ENCODE measurements at regions not wholly inside any gene's neighbourhood (a gene's known extent, or its start where the extent isn't known, plus 50 kb on each side); places are given as distances from the start of the nearest gene placed in this dataset.

DNA sequence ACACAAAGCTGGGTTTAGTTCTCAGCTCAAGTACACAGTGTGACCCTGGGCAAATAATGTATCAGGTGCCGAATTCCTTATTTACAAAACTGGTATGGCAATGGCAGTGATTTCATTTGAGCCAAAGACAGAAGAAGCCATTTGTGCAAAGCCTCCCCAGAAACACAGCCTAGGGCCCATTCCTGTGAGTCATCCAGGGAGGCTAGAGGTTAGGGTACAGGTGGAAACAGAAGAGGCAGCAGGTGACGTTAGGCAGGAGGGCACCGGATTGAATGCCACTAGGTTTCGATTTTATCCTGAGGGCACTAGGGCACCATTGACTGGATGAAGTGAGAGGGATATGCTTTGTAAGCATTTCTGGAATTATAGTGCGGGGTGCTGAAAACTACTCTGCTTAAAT, 766.9 kb upstream of the NR2F2 start:
- peaks cover 3% of the 10 kb centered on the region; the same call in 1 of the 2 replicates for H3K4me1 ChIP-seq (ENCODE audit: control insufficient read depth, insufficient read depth, low read length)
- no peak overlapping the region for H3K27ac ChIP-seq (ENCODE audit: low read depth, low read length)
- no peaks in the 10 kb centered on the region for H3K36me3 ChIP-seq (ENCODE audit: control insufficient read depth, insufficient read depth, low read length)
- no peaks in the 10 kb centered on the region for H3K27me3 ChIP-seq (ENCODE audit: control insufficient read depth, insufficient read depth, low read length)
- H3K4me3 ChIP-seq (ENCODE audit: low read depth, low read length): no peak overlapping the region
- H3K9me3 ChIP-seq (ENCODE audit: control insufficient read depth, insufficient read depth, low read length): no peaks in the 10 kb centered on the region
- H3K9ac ChIP-seq (ENCODE audit: low read depth, low read length): no peak overlapping the region

DNA sequence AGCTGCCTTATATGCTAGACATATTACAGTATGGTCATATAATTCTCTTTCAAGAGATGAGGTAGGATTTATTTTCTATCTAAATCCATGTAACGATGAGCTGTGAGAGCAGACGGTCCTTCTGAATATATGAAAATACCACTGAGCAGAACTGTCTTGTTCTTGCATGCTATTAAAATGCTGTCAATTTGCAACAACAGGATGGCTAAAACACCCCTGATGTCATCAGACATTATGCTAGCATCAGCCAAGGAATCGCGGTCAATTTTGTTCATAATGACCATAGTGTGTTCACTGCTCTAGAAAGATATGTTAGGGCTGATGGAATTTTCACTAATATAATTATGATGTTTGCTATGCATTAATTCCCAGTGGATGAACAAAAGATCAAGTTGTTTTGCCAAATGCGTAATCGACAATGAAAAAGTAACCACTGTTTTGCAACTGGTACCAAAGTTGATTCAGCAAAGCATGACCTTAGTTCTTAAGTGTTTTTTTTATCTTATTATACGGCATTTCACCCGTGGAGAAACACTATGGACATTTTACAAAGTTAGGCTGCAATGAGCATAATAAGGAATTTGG, 765.4 kb upstream of the NR2F2 start:
- H3K4me1 ChIP-seq (ENCODE audit: control insufficient read depth, insufficient read depth, low read length): peaks cover 3% of the 10 kb centered on the region; the same call in 1 of the 2 replicates
- H3K27me3 ChIP-seq (ENCODE audit: control insufficient read depth, insufficient read depth, low read length): no peaks in the 10 kb centered on the region
- H3K27ac ChIP-seq (ENCODE audit: low read depth, low read length): no peak overlapping the region
- H3K36me3 ChIP-seq (ENCODE audit: control insufficient read depth, insufficient read depth, low read length): no peaks in the 10 kb centered on the region
- H3K9me3 ChIP-seq (ENCODE audit: control insufficient read depth, insufficient read depth, low read length): no peaks in the 10 kb centered on the region
- H3K9ac ChIP-seq (ENCODE audit: low read depth, low read length): no peak overlapping the region
- H3K4me3 ChIP-seq (ENCODE audit: low read depth, low read length): no peak overlapping the region

DNA sequence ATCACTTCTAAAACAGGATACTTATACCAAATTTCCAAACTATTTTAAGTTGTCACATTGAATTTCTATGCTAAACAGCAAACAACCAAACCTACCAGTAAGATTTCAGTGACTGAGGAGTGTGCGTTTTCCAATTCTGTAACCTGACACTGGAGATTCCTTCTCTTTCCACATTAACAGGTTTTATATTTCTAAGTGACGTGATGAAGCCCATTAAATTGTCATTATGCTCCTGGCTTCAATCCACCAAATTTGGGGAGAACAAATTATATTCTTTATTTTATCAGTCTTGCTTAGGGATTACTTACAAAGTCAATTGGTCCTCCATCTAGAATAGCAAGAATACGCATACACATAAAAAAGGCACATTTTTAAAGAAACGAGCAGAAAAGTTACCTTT, 764.8 kb upstream of the NR2F2 start:
- H3K36me3 ChIP-seq (ENCODE audit: control insufficient read depth, insufficient read depth, low read length): no peaks in the 10 kb centered on the region
- H3K4me1 ChIP-seq (ENCODE audit: control insufficient read depth, insufficient read depth, low read length): peaks cover 3% of the 10 kb centered on the region; the same call in 1 of the 2 replicates
- H3K9ac ChIP-seq (ENCODE audit: low read depth, low read length): no peak overlapping the region
- no peaks in the 10 kb centered on the region for H3K27me3 ChIP-seq (ENCODE audit: control insufficient read depth, insufficient read depth, low read length)
- no peak overlapping the region for H3K27ac ChIP-seq (ENCODE audit: low read depth, low read length)
- H3K9me3 ChIP-seq (ENCODE audit: control insufficient read depth, insufficient read depth, low read length): no peaks in the 10 kb centered on the region
- no peak overlapping the region for H3K4me3 ChIP-seq (ENCODE audit: low read depth, low read length)

DNA sequence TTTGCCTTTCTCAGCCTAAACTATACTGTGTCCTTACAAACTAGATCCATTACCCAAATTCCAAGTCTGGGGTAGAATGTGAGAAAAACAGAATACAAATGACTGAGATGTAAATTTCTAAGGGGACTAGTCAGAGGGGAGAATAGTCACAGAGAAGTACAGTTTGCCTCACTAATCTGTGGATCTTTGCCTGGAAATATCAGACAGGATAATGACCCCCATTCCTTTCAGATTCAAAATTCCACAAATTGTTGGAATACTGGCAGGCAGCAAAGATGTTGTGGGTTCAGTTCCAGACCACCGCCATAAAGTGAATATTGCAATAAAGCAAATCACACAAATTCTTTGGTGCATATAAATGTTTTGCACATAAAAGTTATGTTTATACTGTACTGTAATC, 762.8 kb upstream of the NR2F2 start:
- Histone ChIP-seq H3K9me3 (ENCODE audit: control insufficient read depth, insufficient read depth, low read length) (peaks cover 5% of the 10 kb centered on the region; the same call in 1 of the 2 replicates), H3K27me3 (ENCODE audit: control insufficient read depth, insufficient read depth, low read length) (no peaks in the 10 kb centered on the region), H3K4me3 (ENCODE audit: low read depth, low read length) (no peak overlapping the region), H3K27ac (ENCODE audit: low read depth, low read length) (no peak overlapping the region), H3K9ac (ENCODE audit: low read depth, low read length) (no peak overlapping the region), H3K36me3 (ENCODE audit: control insufficient read depth, insufficient read depth, low read length) (no peaks in the 10 kb centered on the region), H3K4me1 (ENCODE audit: control insufficient read depth, insufficient read depth, low read length) (peaks cover 3% of the 10 kb centered on the region; the same call in 1 of the 2 replicates)

DNA sequence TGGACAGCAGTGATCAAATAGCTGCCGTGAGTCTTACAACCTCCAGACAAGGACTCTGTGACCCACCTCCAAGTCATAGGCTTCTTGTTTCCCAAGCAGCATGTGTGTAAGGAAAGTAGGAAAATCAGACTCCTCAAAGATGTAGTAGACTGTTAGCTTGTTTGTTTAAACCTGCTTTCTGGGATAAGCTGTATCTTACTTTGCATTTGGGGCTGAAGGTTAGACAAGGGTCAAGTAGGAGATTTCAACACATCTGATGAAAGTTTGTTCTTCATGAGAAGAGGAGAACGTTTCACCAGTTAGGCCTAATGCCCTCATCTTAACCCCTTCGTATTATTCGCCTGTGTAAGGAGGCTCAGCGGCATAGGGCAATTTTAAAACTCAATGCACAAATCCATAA, 756.4 kb upstream of the NR2F2 start:
- Histone ChIP-seq H3K4me3 (ENCODE audit: low read depth, low read length) (no peak overlapping the region), H3K9me3 (ENCODE audit: control insufficient read depth, insufficient read depth, low read length) (peaks cover 5% of the 10 kb centered on the region; the same call in 1 of the 2 replicates), H3K9ac (ENCODE audit: low read depth, low read length) (no peak overlapping the region), H3K4me1 (ENCODE audit: control insufficient read depth, insufficient read depth, low read length) (no peaks in the 10 kb centered on the region), H3K27me3 (ENCODE audit: control insufficient read depth, insufficient read depth, low read length) (no peaks in the 10 kb centered on the region), H3K36me3 (ENCODE audit: control insufficient read depth, insufficient read depth, low read length) (no peaks in the 10 kb centered on the region), H3K27ac (ENCODE audit: low read depth, low read length) (no peak overlapping the region)

DNA sequence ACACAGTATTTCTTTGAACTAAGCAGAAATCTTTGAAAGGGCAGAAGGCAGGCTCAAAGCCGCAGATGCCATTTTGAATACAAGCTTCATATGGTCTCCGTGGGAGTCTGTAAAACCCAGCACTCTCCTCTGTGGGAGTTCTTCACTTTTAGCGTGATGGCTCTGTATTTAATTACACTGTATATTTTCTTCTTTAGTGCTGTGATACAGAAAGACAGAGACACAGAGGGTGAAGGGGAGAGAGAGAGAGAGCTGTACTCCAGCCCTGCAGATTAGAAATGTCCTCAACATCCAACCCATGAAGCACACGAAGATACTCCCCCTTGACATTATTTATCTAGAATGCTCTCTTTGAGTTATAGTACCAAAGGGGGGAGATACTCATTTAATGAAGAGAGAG, 752.6 kb upstream of the NR2F2 start:
- H3K9me3 ChIP-seq (ENCODE audit: control insufficient read depth, insufficient read depth, low read length): no peaks in the 10 kb centered on the region
- H3K4me1 ChIP-seq (ENCODE audit: control insufficient read depth, insufficient read depth, low read length): no peaks in the 10 kb centered on the region
- H3K36me3 ChIP-seq (ENCODE audit: control insufficient read depth, insufficient read depth, low read length): no peaks in the 10 kb centered on the region
- no peaks in the 10 kb centered on the region for H3K27me3 ChIP-seq (ENCODE audit: control insufficient read depth, insufficient read depth, low read length)
- H3K4me3 ChIP-seq (ENCODE audit: low read depth, low read length): no peak overlapping the region
- no peak overlapping the region for H3K27ac ChIP-seq (ENCODE audit: low read depth, low read length)
- no peak overlapping the region for H3K9ac ChIP-seq (ENCODE audit: low read depth, low read length)

DNA sequence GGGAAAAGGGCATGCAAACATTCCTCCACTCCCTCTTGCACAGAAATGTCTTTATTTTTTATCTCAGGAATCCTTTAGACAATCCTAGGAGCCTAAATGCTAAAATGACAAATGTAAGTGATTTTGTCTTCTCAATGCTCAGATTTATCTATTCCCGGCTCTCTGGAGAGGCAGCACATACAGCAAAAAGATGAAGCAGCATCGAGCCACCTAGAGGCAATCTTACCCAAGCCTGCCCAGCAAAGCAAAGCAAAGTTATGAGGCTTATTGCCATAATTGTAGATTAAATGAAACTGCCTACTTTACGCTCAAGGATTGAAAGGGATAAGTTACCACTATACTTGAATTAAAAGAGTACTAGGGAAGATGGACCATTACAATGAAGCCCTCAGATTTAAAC, 750.4 kb upstream of the NR2F2 start:
- no peaks in the 10 kb centered on the region for H3K9me3 ChIP-seq (ENCODE audit: control insufficient read depth, insufficient read depth, low read length)
- no peak overlapping the region for H3K4me3 ChIP-seq (ENCODE audit: low read depth, low read length)
- H3K36me3 ChIP-seq (ENCODE audit: control insufficient read depth, insufficient read depth, low read length): no peaks in the 10 kb centered on the region
- H3K27ac ChIP-seq (ENCODE audit: low read depth, low read length): no peak overlapping the region
- H3K9ac ChIP-seq (ENCODE audit: low read depth, low read length): no peak overlapping the region
- H3K4me1 ChIP-seq (ENCODE audit: control insufficient read depth, insufficient read depth, low read length): no peaks in the 10 kb centered on the region
- no peaks in the 10 kb centered on the region for H3K27me3 ChIP-seq (ENCODE audit: control insufficient read depth, insufficient read depth, low read length)

DNA sequence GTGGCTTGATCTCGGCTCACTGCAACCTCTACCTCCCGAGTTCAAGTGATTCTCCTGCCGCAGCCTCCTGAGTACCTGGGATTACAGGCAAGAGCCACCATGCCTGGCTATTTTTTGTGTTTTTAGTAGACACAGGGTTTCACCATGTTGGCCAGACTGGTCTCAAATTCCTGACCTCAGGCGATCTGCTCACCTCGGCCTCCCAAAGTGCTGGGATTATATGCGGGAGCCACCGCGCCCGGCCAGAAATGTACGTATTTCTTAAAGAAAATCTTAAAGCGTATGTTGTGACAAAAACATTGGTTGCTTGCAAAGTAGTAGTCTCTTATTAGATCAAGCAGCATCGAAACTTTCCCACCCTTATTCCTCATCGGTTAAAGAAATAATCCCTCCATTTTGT, 748.9 kb upstream of the NR2F2 start:
- H3K9ac ChIP-seq (ENCODE audit: low read depth, low read length): no peak overlapping the region
- no peaks in the 10 kb centered on the region for H3K36me3 ChIP-seq (ENCODE audit: control insufficient read depth, insufficient read depth, low read length)
- no peak overlapping the region for H3K4me3 ChIP-seq (ENCODE audit: low read depth, low read length)
- no peaks in the 10 kb centered on the region for H3K27me3 ChIP-seq (ENCODE audit: control insufficient read depth, insufficient read depth, low read length)
- no peaks in the 10 kb centered on the region for H3K4me1 ChIP-seq (ENCODE audit: control insufficient read depth, insufficient read depth, low read length)
- no peaks in the 10 kb centered on the region for H3K9me3 ChIP-seq (ENCODE audit: control insufficient read depth, insufficient read depth, low read length)
- H3K27ac ChIP-seq (ENCODE audit: low read depth, low read length): no peak overlapping the region

DNA sequence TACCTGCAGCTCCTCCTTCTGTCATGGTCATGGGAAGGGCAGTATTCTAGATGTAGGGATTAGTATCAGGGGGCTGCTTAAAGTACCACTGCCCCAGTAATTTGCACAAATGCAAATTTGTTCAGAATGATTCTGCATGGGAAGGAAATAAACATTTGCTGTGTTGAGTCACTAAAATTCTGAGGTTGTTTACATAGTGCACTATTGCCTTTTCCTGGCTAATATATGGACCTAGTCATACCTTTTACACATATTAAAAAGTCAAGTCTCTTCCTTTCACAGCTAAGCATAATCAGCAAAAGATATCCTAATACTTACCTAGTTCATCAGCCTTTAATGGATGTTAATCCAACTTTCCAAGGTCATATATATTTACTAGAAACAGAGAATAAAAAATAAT, 746.4 kb upstream of the NR2F2 start:
- H3K9me3 ChIP-seq (ENCODE audit: control insufficient read depth, insufficient read depth, low read length): no peaks in the 10 kb centered on the region
- H3K4me1 ChIP-seq (ENCODE audit: control insufficient read depth, insufficient read depth, low read length): no peaks in the 10 kb centered on the region
- no peak overlapping the region for H3K27ac ChIP-seq (ENCODE audit: low read depth, low read length)
- H3K27me3 ChIP-seq (ENCODE audit: control insufficient read depth, insufficient read depth, low read length): no peaks in the 10 kb centered on the region
- no peaks in the 10 kb centered on the region for H3K36me3 ChIP-seq (ENCODE audit: control insufficient read depth, insufficient read depth, low read length)
- H3K4me3 ChIP-seq (ENCODE audit: low read depth, low read length): no peak overlapping the region
- H3K9ac ChIP-seq (ENCODE audit: low read depth, low read length): no peak overlapping the region

DNA sequence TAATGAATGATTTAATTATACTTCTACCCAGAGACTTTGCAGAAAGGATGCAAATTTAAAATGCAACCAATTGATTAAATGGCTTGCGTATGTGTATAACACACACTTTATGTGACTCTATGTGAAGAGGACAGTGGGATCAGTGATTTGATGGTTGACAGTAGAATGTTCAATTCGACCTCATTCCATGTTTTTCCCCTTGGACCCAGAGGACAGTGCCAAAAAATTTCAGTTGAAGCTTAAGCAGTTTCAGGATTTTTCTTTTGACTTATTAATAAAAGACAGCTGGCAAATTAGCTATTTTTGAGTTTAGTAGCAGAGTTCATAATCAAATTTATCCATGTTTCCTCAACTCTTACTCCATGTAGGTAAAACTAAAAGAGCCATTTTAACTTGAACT, 742.4 kb upstream of the NR2F2 start:
- H3K9me3 ChIP-seq (ENCODE audit: control insufficient read depth, insufficient read depth, low read length): no peaks in the 10 kb centered on the region
- no peaks in the 10 kb centered on the region for H3K4me1 ChIP-seq (ENCODE audit: control insufficient read depth, insufficient read depth, low read length)
- no peak overlapping the region for H3K27ac ChIP-seq (ENCODE audit: low read depth, low read length)
- H3K4me3 ChIP-seq (ENCODE audit: low read depth, low read length): no peak overlapping the region
- H3K36me3 ChIP-seq (ENCODE audit: control insufficient read depth, insufficient read depth, low read length): no peaks in the 10 kb centered on the region
- no peak overlapping the region for H3K9ac ChIP-seq (ENCODE audit: low read depth, low read length)
- H3K27me3 ChIP-seq (ENCODE audit: control insufficient read depth, insufficient read depth, low read length): no peaks in the 10 kb centered on the region

DNA sequence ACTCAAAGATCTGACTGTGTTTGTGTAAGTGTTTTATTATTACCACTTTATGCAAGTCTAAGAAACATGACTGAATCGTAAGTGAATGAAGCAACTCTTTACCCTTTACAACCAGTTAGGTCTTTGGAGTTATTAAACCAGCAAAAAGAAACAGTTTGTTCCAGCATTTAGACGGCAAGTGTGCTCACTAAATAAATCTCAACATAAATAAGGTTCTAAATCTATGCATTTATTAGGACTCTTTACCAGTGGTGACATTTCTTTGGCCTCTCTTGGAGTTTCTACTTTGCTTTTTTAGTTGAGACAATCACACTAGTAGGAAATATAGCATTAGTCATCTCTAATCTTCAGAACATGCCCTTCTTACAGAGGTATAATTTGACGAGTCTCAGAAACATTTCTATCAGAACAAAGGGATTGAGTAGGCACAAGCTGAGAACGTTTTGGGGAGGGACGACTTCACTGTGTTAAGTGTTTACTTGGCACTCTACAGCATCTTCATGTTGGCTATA, 739.9 kb upstream of the NR2F2 start:
- Histone ChIP-seq H3K9ac (ENCODE audit: low read depth, low read length) (no peak overlapping the region), H3K27ac (ENCODE audit: low read depth, low read length) (no peak overlapping the region), H3K36me3 (ENCODE audit: control insufficient read depth, insufficient read depth, low read length) (no peaks in the 10 kb centered on the region), H3K27me3 (ENCODE audit: control insufficient read depth, insufficient read depth, low read length) (no peaks in the 10 kb centered on the region), H3K4me1 (ENCODE audit: control insufficient read depth, insufficient read depth, low read length) (no peaks in the 10 kb centered on the region), H3K4me3 (ENCODE audit: low read depth, low read length) (no peak overlapping the region), H3K9me3 (ENCODE audit: control insufficient read depth, insufficient read depth, low read length) (no peaks in the 10 kb centered on the region)
